ENCODE measurements at regions not wholly inside any gene's neighbourhood (a gene's known extent, or its start where the extent isn't known, plus 50 kb on each side); places are given as distances from the start of the nearest gene placed in this dataset.

DNA sequence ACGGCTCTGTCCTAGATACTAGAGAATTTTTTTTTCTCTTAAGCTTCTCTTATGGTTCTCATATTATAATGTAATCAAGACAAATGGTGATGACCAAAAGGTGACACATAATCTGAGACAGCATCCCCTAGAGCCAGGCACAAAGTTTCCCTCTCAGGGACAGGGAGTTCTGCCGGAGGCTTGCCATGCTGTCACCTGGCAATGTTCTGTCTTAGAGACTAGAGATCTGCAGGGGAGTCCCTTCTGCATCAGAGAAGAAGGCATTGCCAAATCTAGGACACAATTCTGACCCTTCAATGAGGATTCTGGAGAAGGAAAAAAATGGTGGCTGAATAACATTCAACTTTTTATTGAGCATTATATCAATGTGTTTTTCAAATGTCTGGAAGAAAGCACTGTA is 261.2 kb upstream of the TRPC7 start:
- TF ChIP-seq CTCF (IDR thresholded peaks at IDR 0.05) = no peak
- intact Hi-C loops (cut with micrococcal nuclease) = no loop called here
- no peaks in the 10 kb centered on the region for H3K36me3 Mint-ChIP-seq
- H3K27me3 Mint-ChIP-seq (ENCODE audit: low read depth in 2 of 2) = no peaks in the 10 kb centered on the region
- H3K27me3 ChIP-seq (ENCODE audit: control insufficient read depth, insufficient read depth, low read length) = no peaks in the 10 kb centered on the region
- H3K36me3 ChIP-seq (ENCODE audit: control insufficient read depth, insufficient read depth, low read length) = no peaks in the 10 kb centered on the region
- no peak for ATAC-seq
- no peak for DNase-seq
- H3K9me3 ChIP-seq (ENCODE audit: control insufficient read depth, insufficient read depth, low read length) = no peaks in the 10 kb centered on the region
- H3K27ac ChIP-seq (ENCODE audit: low read length) = no peak overlapping the region
- H3K9me3 Mint-ChIP-seq = peaks cover 3 to 16% of the 10 kb centered on the region in 2 donors
- no peak overlapping the region for H3K27ac Mint-ChIP-seq
- H3K4me3 ChIP-seq (ENCODE audit: low read length) = no peak overlapping the region
- H3K4me3 Mint-ChIP-seq = no peak overlapping the region
- 86% methylated on average over 1 of the region's 2 CpGs for WGBS (ENCODE audit: insufficient coverage)
- no peaks in the 10 kb centered on the region for H3K4me1 ChIP-seq (ENCODE audit: control insufficient read depth, insufficient read depth, low read length)
- no peaks in the 10 kb centered on the region for H3K4me1 Mint-ChIP-seq

- ATAC-seq = no peak
- no peaks in the 10 kb centered on the region for H3K4me1 Mint-ChIP-seq
- no peak overlapping the region for H3K27ac ChIP-seq (ENCODE audit: low read length)
- no peaks in the 10 kb centered on the region for H3K36me3 Mint-ChIP-seq
- no peak for DNase-seq
- intact Hi-C loops (cut with micrococcal nuclease) = no loop called here
- H3K9me3 ChIP-seq (ENCODE audit: control insufficient read depth, insufficient read depth, low read length) = no peaks in the 10 kb centered on the region
- no peak overlapping the region for H3K4me3 Mint-ChIP-seq
- H3K4me3 ChIP-seq (ENCODE audit: low read length) = no peak overlapping the region
- H3K9me3 Mint-ChIP-seq = peaks cover 3 to 12% of the 10 kb centered on the region in 2 donors
- no peaks in the 10 kb centered on the region for H3K27me3 ChIP-seq (ENCODE audit: control insufficient read depth, insufficient read depth, low read length)
- no peaks in the 10 kb centered on the region for H3K4me1 ChIP-seq (ENCODE audit: control insufficient read depth, insufficient read depth, low read length)
- H3K27ac Mint-ChIP-seq = no peak overlapping the region
- no peaks in the 10 kb centered on the region for H3K27me3 Mint-ChIP-seq (ENCODE audit: low read depth in 2 of 2)
- H3K36me3 ChIP-seq (ENCODE audit: control insufficient read depth, insufficient read depth, low read length) = no peaks in the 10 kb centered on the region
- TF ChIP-seq CTCF (IDR thresholded peaks at IDR 0.05) = no peak
These were observed 257.4 kb upstream of the TRPC7 start for GRCh38 chr5:136622747-136623146.

DNA sequence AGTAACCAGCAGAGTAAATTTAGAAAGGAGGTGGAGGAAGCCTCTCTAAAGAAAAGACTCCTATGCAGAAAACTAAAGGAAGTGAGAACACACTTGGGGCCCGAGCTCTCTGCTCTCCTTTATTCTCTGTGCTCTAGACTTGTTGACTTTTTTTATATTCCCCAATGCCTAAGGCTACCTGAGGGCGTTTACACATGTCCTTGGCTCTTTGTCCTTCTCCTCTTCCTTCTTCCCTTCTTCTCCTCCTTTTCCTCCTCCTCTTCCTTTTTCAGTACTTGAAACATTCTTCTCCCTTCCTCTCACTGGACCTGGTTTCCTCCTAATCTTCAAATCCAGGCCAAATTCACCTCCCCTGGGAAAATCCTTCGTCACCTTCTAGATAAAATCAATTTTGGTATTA is 256.4 kb upstream of the TRPC7 start:
- 86% methylated on average over 2 of the region's 3 CpGs for WGBS (ENCODE audit: insufficient coverage)
- Mint-ChIP-seq H3K27ac (no peak overlapping the region), H3K36me3 (no peaks in the 10 kb centered on the region), H3K27me3 (ENCODE audit: low read depth in 2 of 2) (no peaks in the 10 kb centered on the region), H3K4me1 (no peaks in the 10 kb centered on the region), H3K9me3 (peaks cover 3 to 8% of the 10 kb centered on the region in 2 donors), H3K4me3 (no peak overlapping the region)
- DNase-seq = no peak
- no peaks in the 10 kb centered on the region for H3K36me3 ChIP-seq (ENCODE audit: control insufficient read depth, insufficient read depth, low read length)
- H3K27ac ChIP-seq (ENCODE audit: low read length) = no peak overlapping the region
- TF ChIP-seq CTCF (IDR thresholded peaks at IDR 0.05) = no peak
- no peak overlapping the region for H3K4me3 ChIP-seq (ENCODE audit: low read length)
- no peaks in the 10 kb centered on the region for H3K4me1 ChIP-seq (ENCODE audit: control insufficient read depth, insufficient read depth, low read length)
- ATAC-seq = no peak
- no peaks in the 10 kb centered on the region for H3K9me3 ChIP-seq (ENCODE audit: control insufficient read depth, insufficient read depth, low read length)
- intact Hi-C loops (cut with micrococcal nuclease) = no loop called here
- H3K27me3 ChIP-seq (ENCODE audit: control insufficient read depth, insufficient read depth, low read length) = no peaks in the 10 kb centered on the region

DNA sequence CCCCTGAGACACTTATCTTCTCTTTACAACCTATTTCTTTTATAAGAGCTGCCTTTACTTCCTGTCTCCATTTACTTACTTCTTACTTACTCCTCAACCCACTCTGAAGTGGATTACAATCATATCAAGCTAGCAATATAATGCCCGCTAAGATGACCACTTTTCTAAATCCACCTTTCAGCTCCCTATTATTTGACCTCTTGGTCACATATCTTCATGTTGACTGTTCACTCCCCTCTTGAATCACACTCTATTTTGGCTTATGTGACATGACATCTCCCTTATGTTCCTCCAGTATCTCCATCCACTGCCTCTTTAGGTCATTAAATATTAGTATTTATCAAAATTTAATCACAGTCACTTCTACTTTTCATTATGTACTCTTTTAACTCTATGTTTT is 255.3 kb upstream of the TRPC7 start:
- WGBS (ENCODE audit: insufficient coverage) = 94% methylated on average over 1 of the region's 1 CpG
- no peaks in the 10 kb centered on the region for H3K4me1 Mint-ChIP-seq
- ATAC-seq = no peak

More for the DNA sequence above, 255.3 kb upstream of the TRPC7 start:
- Mint-ChIP-seq H3K36me3 (no peaks in the 10 kb centered on the region), H3K27me3 (ENCODE audit: low read depth in 2 of 2) (no peaks in the 10 kb centered on the region), H3K4me3 (no peak overlapping the region), H3K9me3 (peaks cover 3 to 8% of the 10 kb centered on the region in 2 donors), H3K27ac (no peak overlapping the region)
- no peak for DNase-seq
- intact Hi-C loops (cut with micrococcal nuclease) = no loop called here
- Histone ChIP-seq H3K27ac (ENCODE audit: low read length) (no peak overlapping the region), H3K4me1 (ENCODE audit: control insufficient read depth, insufficient read depth, low read length) (no peaks in the 10 kb centered on the region), H3K27me3 (ENCODE audit: control insufficient read depth, insufficient read depth, low read length) (no peaks in the 10 kb centered on the region), H3K9me3 (ENCODE audit: control insufficient read depth, insufficient read depth, low read length) (no peaks in the 10 kb centered on the region), H3K36me3 (ENCODE audit: control insufficient read depth, insufficient read depth, low read length) (no peaks in the 10 kb centered on the region), H3K4me3 (ENCODE audit: low read length) (no peak overlapping the region)
- no peak for TF ChIP-seq CTCF (IDR thresholded peaks at IDR 0.05)

Measured in natural killer cell (primary cell).